Adrenal gland (tissue), 9 donors: ENCODE measurements at regions not wholly inside any gene's neighbourhood (a gene's known extent, or its start where the extent isn't known, plus 50 kb on each side); places are given as distances from the start of the nearest gene placed in this dataset.

Experiments
- DNase-seq, 7 donors: peaks; one replicate each; pipeline ENCODE4 v3.0.0-alpha.2; 2019 to 2020
- H3K27ac ChIP-seq, 5 donors: fragments of 200-600 bp; sonication (generic) in 4 of 5; 1 replicate in 3 of 5; 2 replicates in 2 of 5; pipeline versions ENCODE4 v1.5.1 to v1.8.0; 2016 to 2020; ENCODE audit warnings: mild to moderate bottlenecking in 1 of 5
- H3K27me3 ChIP-seq: fragments of 200-600 bp; 2 replicates; pipeline ENCODE4 v1.8.0; 2021
- H3K36me3 ChIP-seq, 2 donors: fragments of 200-600 bp; replicated peaks in 1 of 2; 1 replicate in 1 of 2; 2 replicates in 1 of 2; pipeline versions ENCODE4 v1.5.1 to v1.8.0; 2018 to 2022
- H3K4me1 ChIP-seq, 2 donors: fragments of 200-600 bp; replicated peaks in 1 of 2; 1 replicate in 1 of 2; 2 replicates in 1 of 2; pipeline versions ENCODE4 v1.5.1 to v1.8.0; 2018 to 2021
- H3K4me3 ChIP-seq, 4 donors: fragments of 200-600 bp; sonication (generic) in 3 of 4; one replicate each; pipeline ENCODE4 v1.5.1; 2016 to 2018
- H3K9me3 ChIP-seq, 3 donors: fragments of 200-600 bp; sonication (generic) in 1 of 3; replicated peaks in 1 of 3; 1 replicate in 2 of 3; 2 replicates in 1 of 3; pipeline versions ENCODE4 v1.5.1 to v1.8.0; 2016 to 2021
- POLR2A ChIP-seq, 2 donors: fragments of 450-650 bp; IDR thresholded peaks; one replicate each; pipeline ENCODE4 v1.6.1; 2017; ENCODE audit warnings: antibody characterized with exemption in 2 of 2, mild to moderate bottlenecking in 2 of 2, moderate library complexity in 1 of 2
- WGBS, 4 donors: extraction: QIAGEN DNeasy Blood & Tissue Kit in 2 of 4; methylation state at CpG; one replicate each; pipeline versions ENCODE4 v1.1.5 to v1.1.7; 2013 to 2017; 5-methylcytosine and 5-hydroxymethylcytosine counted together
- intact Hi-C, 2 donors: fragments of 100-400 bp; cut with DNase I; formaldehyde crosslinking; loops; one replicate each; pipeline versions ENCODE4 v1.14.1 to v1.15.0; 2022 to 2023
- TF ChIP-seq, protein P1 (sequence below), 6 experiments: fragments of 450-650 bp in 4 of 6; fragments of 200-600 bp in 2 of 6; sonication (generic) in 1 of 6; IDR thresholded peaks; 1 replicate in 5 of 6; 2 replicates in 1 of 6; pipeline versions ENCODE4 v1.5.1 to v1.8.0; 2016 to 2021; ENCODE audit warnings: antibody characterized with exemption in 6 of 6, mild to moderate bottlenecking in 2 of 6, moderate library complexity in 1 of 6
- donor health status: healthy with polysubstance abuse.
- donor health status: Bipolar disorder and iron deficiency.
- donor health status: DM: yes; HTN: yes; CAD: no.
- donor health status: DM: no; HTN: no; CAD: no.
- donor health status: DM: no; HTN: no; CAD: no.

DNA sequence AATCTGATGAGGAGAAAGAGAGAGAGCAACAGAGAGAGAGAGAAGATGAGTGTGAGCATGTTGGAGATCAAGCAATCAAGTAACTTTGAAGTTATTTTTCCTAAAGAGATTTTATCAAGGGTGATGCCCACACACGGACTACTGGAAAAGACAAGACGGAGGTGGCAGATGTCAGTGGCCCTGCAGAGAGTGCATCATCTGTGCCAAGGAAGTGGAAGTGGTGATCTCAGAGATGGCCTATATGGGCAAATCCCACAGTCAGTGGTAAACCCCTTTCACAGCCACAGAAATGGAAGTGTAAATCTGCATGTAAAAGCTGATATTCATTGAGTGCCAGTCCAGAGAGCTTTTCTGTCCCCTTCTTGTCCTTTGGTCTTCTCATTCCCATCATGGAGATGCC, 577.2 kb upstream of the AADAT start:
- Histone ChIP-seq H3K4me1 (no peaks in the 10 kb centered on the region), H3K9me3 (no peaks in the 10 kb centered on the region), H3K4me3 (no peak overlapping the region), H3K27me3 (no peaks in the 10 kb centered on the region), H3K36me3 (no peaks in the 10 kb centered on the region), H3K27ac (no peak overlapping the region)
- intact Hi-C loops, result no loop called here
- TF ChIP-seq POLR2A (IDR thresholded peaks at IDR 0.05), result no peak
- TF ChIP-seq, protein P1, sequence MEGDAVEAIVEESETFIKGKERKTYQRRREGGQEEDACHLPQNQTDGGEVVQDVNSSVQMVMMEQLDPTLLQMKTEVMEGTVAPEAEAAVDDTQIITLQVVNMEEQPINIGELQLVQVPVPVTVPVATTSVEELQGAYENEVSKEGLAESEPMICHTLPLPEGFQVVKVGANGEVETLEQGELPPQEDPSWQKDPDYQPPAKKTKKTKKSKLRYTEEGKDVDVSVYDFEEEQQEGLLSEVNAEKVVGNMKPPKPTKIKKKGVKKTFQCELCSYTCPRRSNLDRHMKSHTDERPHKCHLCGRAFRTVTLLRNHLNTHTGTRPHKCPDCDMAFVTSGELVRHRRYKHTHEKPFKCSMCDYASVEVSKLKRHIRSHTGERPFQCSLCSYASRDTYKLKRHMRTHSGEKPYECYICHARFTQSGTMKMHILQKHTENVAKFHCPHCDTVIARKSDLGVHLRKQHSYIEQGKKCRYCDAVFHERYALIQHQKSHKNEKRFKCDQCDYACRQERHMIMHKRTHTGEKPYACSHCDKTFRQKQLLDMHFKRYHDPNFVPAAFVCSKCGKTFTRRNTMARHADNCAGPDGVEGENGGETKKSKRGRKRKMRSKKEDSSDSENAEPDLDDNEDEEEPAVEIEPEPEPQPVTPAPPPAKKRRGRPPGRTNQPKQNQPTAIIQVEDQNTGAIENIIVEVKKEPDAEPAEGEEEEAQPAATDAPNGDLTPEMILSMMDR (IDR thresholded peaks at IDR 0.05), result no peak
- DNase-seq, result no peak
- WGBS, 4 donors, result 52 to 86% (median 72%) methylated on average over 2 of the region's 2 CpGs

DNA sequence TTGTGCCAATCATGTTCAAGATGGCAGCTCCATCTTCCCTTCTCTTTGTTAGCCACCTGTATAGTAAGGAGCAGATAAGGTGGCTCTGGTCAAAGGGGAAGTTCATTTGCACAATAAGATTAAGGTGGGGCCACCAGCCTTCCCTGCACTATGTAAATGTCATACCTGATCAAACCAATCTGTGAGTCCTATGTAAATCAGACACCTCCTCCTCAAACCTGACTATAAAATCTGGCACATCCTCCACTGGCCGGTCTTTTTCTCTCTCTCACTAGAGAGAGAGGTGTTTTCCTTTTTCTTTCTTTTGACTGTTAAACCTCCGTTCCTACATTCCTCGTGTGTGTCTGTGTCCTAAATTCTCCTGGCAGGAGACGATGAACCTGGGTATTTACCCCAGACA, 572.5 kb upstream of the AADAT start:
- TF ChIP-seq POLR2A (IDR thresholded peaks at IDR 0.05), result no peak
- TF ChIP-seq, protein P1 (IDR thresholded peaks at IDR 0.05), result no peak
- Histone ChIP-seq H3K9me3 (no peaks in the 10 kb centered on the region), H3K4me1 (no peaks in the 10 kb centered on the region), H3K27ac (no peak overlapping the region), H3K36me3 (no peaks in the 10 kb centered on the region), H3K4me3 (no peak overlapping the region), H3K27me3 (no peaks in the 10 kb centered on the region)
- intact Hi-C loops, result no loop called here
- WGBS, 4 donors, result 55 to 68% (median 61%) methylated on average over 4 of the region's 4 CpGs
- no peak for DNase-seq

DNA sequence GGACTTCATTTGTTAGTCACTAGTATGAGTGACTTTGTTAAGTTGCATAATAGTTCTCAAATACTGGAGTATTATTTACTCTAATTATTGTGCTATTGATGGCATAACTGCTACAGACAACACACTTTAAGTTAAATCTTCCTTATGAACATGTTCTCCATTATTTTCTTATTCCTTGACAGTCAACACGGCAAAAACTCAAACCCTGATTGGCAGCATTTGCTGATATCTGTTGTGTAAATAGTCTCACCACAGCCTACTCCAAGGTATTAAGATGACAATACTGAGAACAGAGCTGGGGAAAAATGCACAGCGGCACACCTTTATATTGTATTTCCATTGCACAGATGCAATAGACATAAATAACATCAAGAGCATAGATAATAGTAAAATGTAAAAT, 568.0 kb upstream of the AADAT start:
- 68 to 83% (median 76%) methylated on average over 2 of the region's 2 CpGs for WGBS, 4 donors
- DNase-seq, result no peak
- Histone ChIP-seq H3K27ac (no peak overlapping the region), H3K4me3 (no peak overlapping the region), H3K27me3 (no peaks in the 10 kb centered on the region), H3K36me3 (no peaks in the 10 kb centered on the region), H3K4me1 (no peaks in the 10 kb centered on the region), H3K9me3 (no peaks in the 10 kb centered on the region)
- TF ChIP-seq POLR2A (IDR thresholded peaks at IDR 0.05), result no peak
- TF ChIP-seq, protein P1 (IDR thresholded peaks at IDR 0.05), result no peak
- intact Hi-C loops, result no loop called here

DNA sequence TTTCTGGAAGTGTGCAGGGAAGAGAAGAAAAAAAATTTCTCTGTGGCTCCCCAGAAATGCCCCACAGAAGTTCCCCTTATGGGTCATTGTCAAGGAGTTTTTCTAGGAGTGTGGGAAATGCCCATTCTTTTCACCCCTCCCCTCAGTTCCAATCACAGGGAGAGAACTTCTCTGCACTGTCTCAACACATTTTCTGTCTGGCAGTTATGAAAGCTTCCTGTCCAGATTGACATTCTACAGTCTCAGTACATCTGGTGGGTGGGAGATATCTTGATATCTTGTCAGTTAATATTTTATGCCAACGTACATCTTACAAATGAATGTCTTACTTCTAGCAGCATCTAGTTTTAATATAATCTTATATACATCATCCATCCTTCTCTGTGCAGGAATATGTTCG, 566.8 kb upstream of the AADAT start:
- no peaks in the 10 kb centered on the region for H3K4me1 ChIP-seq
- TF ChIP-seq, protein P1 (IDR thresholded peaks at IDR 0.05), result no peak
- TF ChIP-seq POLR2A (IDR thresholded peaks at IDR 0.05), result no peak
- no peaks in the 10 kb centered on the region for H3K9me3 ChIP-seq
- H3K27ac ChIP-seq, result no peak overlapping the region
- no peak for DNase-seq
- intact Hi-C loops, result no loop called here
- no peaks in the 10 kb centered on the region for H3K36me3 ChIP-seq
- no peak overlapping the region for H3K4me3 ChIP-seq
- H3K27me3 ChIP-seq, result no peaks in the 10 kb centered on the region
- 43 to 54% (median 48%) methylated on average over 2 of the region's 2 CpGs for WGBS, 4 donors
